HG02610 (cell line): ENCODE measurements at regions not wholly inside any gene's neighbourhood (a gene's known extent, or its start where the extent isn't known, plus 50 kb on each side); places are given as distances from the start of the nearest gene placed in this dataset.
"Not testable (repeated sequence)": the region's sequence is repeated elsewhere in the genome, so short reads cannot be mapped to it uniquely, and the experiment has no call there.

Experiments used
- ATAC-seq: cut with Tn5 transposase; IDR thresholded peaks from one replicate; pipeline ENCODE4 v1.9.1; 2021; ENCODE audit warnings: mild to moderate bottlenecking, moderate library complexity; ENCODE audit not compliant: unreplicated experiment

DNA sequence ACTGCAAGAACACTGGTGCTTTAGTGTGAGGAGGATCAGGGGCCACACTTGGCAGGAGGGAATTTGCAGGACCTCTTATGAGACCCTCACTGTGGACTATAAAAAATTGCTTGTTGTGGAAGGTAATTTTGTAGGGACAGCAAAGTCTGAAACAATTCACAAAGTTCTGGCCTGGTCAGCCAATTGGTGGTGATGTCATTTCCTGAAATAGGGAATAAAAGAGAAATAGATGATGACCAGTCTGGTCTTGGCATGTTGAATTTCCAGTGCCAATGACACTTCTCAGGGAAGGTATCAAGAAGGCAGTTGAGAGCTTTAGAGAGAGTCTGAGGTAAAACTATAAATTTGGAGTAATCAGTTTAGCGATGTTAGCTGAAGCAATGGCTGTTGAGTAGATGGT is 129.3 kb upstream of the LMNTD1 start:
- no peak for ATAC-seq

DNA sequence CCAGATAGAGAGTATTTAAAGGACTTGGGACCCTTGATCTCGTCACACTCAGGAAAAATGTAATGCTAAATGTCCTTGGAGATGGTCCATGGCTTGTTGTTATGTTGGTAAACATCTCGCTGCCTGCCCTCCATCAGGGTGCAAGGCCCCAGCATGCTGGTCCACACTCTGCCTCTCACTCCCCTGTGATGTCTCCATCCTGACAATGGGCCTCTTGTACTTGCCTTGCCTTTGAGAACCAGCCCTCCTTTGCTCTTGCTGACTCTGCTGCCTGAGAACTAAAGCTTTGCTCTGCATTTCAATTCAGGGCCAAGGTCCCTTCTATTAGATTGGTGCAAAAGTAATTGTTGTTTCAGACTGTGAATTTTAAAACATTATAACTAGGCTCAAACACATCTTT is 131.0 kb upstream of the LMNTD1 start:
- no peak for ATAC-seq

DNA sequence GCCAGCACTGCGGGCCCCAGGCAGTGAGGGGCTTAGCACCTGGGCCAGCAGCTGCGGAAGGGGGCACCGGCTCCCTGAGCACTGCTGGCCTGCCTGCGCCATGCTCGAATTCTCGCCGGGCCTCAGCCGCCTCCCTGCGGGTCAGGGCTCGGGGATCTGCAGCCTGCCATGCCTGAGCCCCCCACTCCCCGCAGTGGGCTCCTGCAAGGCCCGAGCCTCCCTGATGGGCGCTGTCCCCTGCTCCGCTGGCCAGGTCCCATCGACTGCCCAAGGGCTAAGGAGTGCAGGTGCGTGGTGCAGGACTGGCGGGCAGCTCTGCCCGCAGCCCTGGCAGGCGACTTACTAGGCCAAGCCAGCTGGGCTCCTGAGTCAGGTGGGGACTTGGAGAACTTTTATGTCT is 133.3 kb upstream of the LMNTD1 start:
- no peak for ATAC-seq

- ATAC-seq = no peak
These were observed 134.1 kb upstream of the LMNTD1 start for GRCh38 chr12:25687226-25687625.

GRCh38 chr12:25688851-25689250 is 135.8 kb upstream of the LMNTD1 start:
- not testable (repeated sequence) for ATAC-seq

DNA sequence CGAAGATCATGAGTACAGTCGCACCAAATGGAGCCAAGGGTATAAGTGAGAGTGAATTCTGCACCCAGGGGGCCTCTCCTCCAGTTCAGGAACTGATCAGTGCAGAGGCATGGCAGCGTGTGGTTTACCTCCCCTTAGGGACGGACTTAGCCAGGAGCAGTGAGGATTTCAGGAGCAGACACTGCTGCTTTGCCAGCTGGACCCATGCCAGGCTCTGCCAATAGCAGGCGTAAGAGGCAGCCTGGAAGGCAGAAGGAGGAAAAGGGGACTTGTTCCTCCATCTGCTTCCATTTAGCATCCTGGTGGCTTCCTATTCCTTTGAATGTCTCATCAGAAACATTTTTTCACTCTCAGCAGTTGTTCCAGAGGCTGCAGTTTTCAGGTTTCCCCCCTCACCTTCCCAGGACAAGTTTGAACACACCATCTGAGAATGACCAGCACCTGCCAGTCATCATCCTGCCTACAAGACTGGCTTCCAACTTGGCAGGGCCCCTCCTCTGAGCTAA is 137.0 kb upstream of the LMNTD1 start:
- no peak for ATAC-seq

DNA sequence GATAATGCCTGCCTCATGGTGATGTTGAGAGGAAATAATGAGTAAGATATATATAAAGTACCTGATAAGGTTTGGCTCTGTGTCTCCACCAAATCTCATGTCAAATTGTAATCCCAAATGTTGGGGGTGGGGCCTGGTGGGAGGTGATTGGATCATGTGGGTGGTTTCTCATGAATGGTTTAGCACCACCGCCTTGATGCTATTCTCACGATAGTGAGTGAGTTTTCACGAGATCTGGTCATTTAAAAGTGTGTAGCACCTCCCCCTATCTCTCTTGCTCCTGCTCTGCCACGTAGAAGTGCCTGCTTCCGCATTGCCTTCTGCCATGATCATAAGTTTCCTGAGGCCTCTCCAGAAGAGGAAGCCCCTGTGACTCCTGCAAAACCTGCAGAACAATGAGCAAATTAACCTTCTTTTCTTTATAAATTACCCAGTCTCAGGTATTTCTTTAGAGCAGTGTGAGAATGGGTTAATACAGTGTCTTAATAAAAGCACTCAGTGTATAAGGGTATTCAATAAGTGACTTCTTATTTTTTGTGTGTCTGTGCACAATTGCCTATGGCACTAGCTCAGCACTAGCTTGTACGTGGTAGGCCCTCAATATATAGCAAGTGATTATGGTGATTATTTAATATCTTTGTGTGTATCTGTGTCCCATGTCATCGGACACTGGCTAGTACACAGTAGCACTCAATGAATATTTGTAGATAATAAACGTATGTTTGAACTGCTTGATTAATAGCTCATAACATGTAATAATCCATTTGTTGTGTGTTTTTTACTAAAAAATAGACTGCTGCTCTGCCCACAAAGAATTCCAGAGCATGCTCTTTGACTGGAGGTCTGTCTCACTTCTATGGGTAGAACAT is 138.1 kb upstream of the LMNTD1 start:
- ATAC-seq = no peak

- ATAC-seq = no peak
These were observed 138.7 kb upstream of the LMNTD1 start for GRCh38 chr12:25691865-25692114.

GRCh38 chr12:25692115-25693035 is 139.3 kb upstream of the LMNTD1 start:
- ATAC-seq = no peak

DNA sequence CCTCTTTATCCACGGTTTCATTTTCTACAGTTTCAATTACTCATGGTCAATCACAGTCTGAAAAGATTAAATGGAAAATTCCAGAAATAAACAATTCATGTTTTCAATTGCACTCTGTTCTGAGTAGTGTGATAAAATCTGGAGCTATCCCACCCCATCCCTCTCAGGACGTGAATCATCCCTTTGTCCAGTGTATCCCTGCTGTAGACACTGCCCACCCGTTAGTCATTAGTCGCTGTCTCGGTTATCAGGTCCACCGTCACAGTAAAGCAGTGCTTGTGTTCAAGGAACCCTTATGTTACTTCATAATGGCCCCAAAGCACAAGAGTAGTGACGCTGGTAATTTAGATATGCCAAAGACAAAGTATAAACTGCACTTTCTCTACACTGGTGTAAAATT is 141.0 kb upstream of the LMNTD1 start:
- no peak for ATAC-seq

GRCh38 chr12:25695574-25695973 is 142.5 kb upstream of the LMNTD1 start:
- ATAC-seq = no peak

GRCh38 chr12:25698772-25699171 is 145.7 kb upstream of the LMNTD1 start:
- ATAC-seq = no peak

- no peak for ATAC-seq
These were observed 146.4 kb upstream of the LMNTD1 start for GRCh38 chr12:25699454-25699853.

DNA sequence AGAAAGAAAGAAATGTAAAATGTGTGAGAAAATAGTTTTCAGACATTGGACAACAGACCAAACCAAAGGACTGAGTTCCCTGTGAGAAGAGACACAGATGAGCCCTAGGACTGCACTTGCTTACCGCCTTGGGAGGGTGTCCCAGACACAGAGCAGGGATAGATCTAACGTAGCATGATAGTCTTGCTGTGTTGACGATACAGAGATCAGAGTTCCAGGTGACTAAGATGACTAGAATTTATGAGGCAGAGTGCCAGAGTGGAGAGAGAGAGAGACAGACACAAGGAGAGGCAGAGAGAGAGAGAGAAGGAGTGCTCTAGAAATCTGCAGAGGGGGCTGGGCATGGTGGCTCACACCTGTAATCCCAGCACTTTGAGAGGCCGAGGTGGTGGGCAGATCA is 148.2 kb upstream of the LMNTD1 start:
- no peak for ATAC-seq

- ATAC-seq = no peak
These were observed 149.5 kb upstream of the LMNTD1 start for GRCh38 chr12:25702553-25702952.

DNA sequence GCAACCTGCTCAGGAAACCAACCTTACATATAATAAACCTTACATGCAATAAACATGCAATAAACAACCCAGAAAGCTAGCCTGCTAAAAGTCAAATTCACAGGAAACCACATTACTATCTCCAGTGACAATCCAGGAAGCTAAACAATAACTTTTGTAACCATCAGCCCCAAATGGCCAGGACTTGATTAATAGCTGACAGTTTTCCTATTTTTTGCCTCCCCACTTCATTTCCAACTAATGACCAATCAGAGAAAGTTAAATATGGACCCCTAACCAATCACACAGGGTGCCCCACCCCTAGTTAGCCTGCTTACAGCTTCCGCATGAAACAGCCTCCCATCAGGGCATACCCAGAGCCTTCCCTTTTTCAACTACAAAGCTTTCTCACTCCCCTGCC is 152.2 kb upstream of the LMNTD1 start:
- no peak for ATAC-seq

DNA sequence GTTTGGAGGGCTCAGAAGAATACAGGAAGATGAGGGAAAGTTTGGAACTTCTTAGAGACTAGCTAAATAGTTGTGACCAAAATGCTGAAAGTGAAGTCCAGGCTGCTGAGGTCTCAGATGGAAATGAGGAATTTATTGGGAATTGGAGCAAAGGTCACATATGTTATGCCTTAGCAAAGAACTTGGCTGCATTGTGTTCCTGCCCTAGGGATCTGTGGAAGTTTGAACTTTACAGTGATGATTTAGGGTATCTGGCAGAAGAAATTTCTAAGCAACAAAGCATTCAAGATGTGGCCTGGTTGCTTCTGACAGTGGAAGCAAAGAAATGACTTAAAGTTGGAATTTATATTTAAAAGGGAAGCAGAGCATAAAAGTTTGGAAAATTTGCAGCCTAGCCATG is 153.6 kb upstream of the LMNTD1 start:
- ATAC-seq = not testable (repeated sequence)

DNA sequence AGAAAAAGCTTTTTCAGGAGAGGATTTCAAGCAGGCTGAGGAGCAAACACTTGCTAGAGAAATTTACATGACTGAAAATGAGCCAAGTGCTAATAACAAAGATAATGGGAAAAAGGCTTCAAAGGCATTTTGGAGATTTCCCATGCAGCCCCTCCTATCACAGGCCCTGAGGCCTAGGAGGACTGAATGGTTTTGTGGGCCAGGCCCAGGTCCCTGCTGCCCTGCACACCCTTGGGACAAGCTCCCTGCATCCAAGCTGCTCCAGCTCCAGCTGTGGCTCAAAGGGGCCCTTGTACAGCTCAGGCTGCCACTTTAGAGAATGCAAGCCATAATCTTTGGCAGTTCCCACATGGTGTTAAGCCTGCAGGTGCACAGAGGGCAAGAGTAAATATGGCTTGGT is 154.0 kb upstream of the LMNTD1 start:
- no peak for ATAC-seq

DNA sequence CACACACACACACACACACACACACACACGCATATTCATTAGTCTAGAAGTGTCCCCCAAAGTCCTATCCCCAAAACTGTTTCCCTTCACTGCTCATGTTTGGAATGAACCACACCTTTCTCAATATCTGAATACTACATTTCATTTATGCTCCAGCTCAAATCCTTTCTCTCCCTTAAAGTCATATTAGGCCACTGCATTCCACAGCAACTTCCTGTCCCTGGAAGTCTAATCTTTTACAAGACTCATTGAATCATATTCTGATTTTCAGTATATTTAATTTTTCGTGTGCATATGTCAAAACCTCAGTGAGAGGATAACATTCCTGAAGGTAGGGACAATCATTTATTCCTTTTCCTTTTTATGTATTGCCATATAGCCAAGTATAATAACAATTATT is 155.6 kb upstream of the LMNTD1 start:
- ATAC-seq = no peak

- ATAC-seq = no peak
These were observed 157.0 kb upstream of the LMNTD1 start for GRCh38 chr12:25710128-25710527.

DNA sequence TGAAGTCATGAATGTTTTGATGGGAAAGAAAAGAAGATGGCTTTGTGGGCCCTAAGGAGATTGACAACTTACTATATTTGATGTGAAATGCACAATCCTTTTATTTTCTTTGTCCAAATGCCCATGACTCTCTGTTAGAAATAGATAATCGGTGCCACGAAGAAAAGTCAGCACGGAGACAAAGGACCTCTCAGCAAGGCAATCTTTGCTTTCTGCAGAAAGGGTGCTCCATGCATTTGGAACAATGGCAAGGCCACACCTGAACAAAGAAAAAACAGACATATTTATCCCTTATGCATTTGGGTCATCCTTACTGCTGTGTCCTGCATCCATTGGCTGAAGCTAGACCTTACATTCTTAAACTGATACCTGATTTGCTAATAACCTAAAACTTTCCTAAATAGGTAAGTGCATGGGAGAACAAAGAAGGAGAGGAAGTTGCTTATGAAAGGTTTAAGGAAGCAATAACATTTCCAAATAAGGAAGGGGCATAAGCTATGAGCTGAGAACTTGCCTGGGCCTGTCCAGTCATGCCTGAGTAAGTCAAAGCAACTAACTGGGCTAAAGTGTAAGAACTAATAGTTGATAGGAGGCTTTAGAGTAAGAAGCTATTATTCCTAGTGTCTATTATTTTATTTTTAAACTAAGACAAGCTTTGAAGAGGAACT is 158.0 kb upstream of the LMNTD1 start:
- ATAC-seq = not testable (repeated sequence)
